ENCODE measurements at regions not wholly inside any gene's neighbourhood (a gene's known extent, or its start where the extent isn't known, plus 50 kb on each side); places are given as distances from the start of the nearest gene placed in this dataset.

GRCh38 chr6:144702781-144703180 is 417.6 kb downstream of the UTRN start:
- TF ChIP-seq, protein P1, sequence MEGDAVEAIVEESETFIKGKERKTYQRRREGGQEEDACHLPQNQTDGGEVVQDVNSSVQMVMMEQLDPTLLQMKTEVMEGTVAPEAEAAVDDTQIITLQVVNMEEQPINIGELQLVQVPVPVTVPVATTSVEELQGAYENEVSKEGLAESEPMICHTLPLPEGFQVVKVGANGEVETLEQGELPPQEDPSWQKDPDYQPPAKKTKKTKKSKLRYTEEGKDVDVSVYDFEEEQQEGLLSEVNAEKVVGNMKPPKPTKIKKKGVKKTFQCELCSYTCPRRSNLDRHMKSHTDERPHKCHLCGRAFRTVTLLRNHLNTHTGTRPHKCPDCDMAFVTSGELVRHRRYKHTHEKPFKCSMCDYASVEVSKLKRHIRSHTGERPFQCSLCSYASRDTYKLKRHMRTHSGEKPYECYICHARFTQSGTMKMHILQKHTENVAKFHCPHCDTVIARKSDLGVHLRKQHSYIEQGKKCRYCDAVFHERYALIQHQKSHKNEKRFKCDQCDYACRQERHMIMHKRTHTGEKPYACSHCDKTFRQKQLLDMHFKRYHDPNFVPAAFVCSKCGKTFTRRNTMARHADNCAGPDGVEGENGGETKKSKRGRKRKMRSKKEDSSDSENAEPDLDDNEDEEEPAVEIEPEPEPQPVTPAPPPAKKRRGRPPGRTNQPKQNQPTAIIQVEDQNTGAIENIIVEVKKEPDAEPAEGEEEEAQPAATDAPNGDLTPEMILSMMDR (IDR thresholded peaks at IDR 0.05), result no peak
- no peak for TF ChIP-seq POLR2AphosphoS5 (IDR thresholded peaks at IDR 0.05; ENCODE audit: low read depth, low read length)
- TF ChIP-seq, protein P2, sequence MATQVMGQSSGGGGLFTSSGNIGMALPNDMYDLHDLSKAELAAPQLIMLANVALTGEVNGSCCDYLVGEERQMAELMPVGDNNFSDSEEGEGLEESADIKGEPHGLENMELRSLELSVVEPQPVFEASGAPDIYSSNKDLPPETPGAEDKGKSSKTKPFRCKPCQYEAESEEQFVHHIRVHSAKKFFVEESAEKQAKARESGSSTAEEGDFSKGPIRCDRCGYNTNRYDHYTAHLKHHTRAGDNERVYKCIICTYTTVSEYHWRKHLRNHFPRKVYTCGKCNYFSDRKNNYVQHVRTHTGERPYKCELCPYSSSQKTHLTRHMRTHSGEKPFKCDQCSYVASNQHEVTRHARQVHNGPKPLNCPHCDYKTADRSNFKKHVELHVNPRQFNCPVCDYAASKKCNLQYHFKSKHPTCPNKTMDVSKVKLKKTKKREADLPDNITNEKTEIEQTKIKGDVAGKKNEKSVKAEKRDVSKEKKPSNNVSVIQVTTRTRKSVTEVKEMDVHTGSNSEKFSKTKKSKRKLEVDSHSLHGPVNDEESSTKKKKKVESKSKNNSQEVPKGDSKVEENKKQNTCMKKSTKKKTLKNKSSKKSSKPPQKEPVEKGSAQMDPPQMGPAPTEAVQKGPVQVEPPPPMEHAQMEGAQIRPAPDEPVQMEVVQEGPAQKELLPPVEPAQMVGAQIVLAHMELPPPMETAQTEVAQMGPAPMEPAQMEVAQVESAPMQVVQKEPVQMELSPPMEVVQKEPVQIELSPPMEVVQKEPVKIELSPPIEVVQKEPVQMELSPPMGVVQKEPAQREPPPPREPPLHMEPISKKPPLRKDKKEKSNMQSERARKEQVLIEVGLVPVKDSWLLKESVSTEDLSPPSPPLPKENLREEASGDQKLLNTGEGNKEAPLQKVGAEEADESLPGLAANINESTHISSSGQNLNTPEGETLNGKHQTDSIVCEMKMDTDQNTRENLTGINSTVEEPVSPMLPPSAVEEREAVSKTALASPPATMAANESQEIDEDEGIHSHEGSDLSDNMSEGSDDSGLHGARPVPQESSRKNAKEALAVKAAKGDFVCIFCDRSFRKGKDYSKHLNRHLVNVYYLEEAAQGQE (IDR thresholded peaks at IDR 0.05; ENCODE audit: insufficient read depth in 1 of 2, low read depth in 2 of 2, low read length in 1 of 2), result no peak
- TF ChIP-seq TCF7L2 (IDR thresholded peaks at IDR 0.05; ENCODE audit: low read depth, low read length), result no peak
- no peak for TF ChIP-seq SIN3A (IDR thresholded peaks at IDR 0.05; ENCODE audit: borderline replicate concordance, insufficient read depth, low read depth, low read length)
- no peak overlapping the region for H3K27ac ChIP-seq (ENCODE audit: low read length)
- H3K4me1 ChIP-seq (ENCODE audit: control insufficient read depth, insufficient read depth, low read length), result no peaks in the 10 kb centered on the region
- ChIA-PET CTCF (no interaction called here), POLR2A (interaction anchor here (0.9 kb wide), 1 partner anchor 8 kb away, joined by 3 read pairs; no protein-coding TSS in a partner anchor)
- BruUV-seq (replicated peaks), result no TSS peak
- DNase-seq (ENCODE audit: low read depth, low spot score) (no peak), ATAC-seq (no peak)
- H3K36me3 ChIP-seq (ENCODE audit: control insufficient read depth, insufficient read depth, low read length), result no peaks in the 10 kb centered on the region
- no peaks in the 10 kb centered on the region for H3K9me3 ChIP-seq (ENCODE audit: control insufficient read depth, insufficient read depth, low read depth, low read length)
- in situ Hi-C loops (cut with HindIII; ENCODE audit: low pct_unique_long_range_greater_than_20kb, low sequenced_read_pairs) (no loop called here), intact Hi-C loops (cut with micrococcal nuclease; ENCODE audit: unreplicated experiment) (no loop called here)
- no peak overlapping the region for H3K4me3 ChIP-seq (ENCODE audit: low read depth in 2 of 2, low read length in 2 of 2)
- H3K27me3 ChIP-seq (ENCODE audit: control insufficient read depth, insufficient read depth, low read length), result no peaks in the 10 kb centered on the region

GRCh38 chr6:144710207-144710606 is 425.1 kb downstream of the UTRN start:
- ChIA-PET CTCF (no interaction called here), POLR2A (no interaction called here)
- Histone ChIP-seq H3K27ac (ENCODE audit: low read length) (no peak overlapping the region), H3K4me3 (ENCODE audit: low read depth in 2 of 2, low read length in 2 of 2) (no peak overlapping the region), H3K9me3 (ENCODE audit: control insufficient read depth, insufficient read depth, low read depth, low read length) (no peaks in the 10 kb centered on the region), H3K36me3 (ENCODE audit: control insufficient read depth, insufficient read depth, low read length) (no peaks in the 10 kb centered on the region), H3K27me3 (ENCODE audit: control insufficient read depth, insufficient read depth, low read length) (no peaks in the 10 kb centered on the region), H3K4me1 (ENCODE audit: control insufficient read depth, insufficient read depth, low read length) (no peaks in the 10 kb centered on the region; the same call in 1 of the 2 replicates)
- in situ Hi-C loops (cut with HindIII; ENCODE audit: low pct_unique_long_range_greater_than_20kb, low sequenced_read_pairs) (no loop called here), intact Hi-C loops (cut with micrococcal nuclease; ENCODE audit: unreplicated experiment) (no loop called here)
- no TSS peak for BruUV-seq (replicated peaks)
- ATAC-seq (peak; percentile 83; the same call in 1 of the 2 replicates), DNase-seq (ENCODE audit: low read depth, low spot score) (peak; percentile 25)
- TF ChIP-seq SIN3A (IDR thresholded peaks at IDR 0.05; ENCODE audit: borderline replicate concordance, insufficient read depth, low read depth, low read length) (no peak), POLR2AphosphoS5 (IDR thresholded peaks at IDR 0.05; ENCODE audit: low read depth, low read length) (no peak), TCF7L2 (IDR thresholded peaks at IDR 0.05; ENCODE audit: low read depth, low read length) (no peak)
- TF ChIP-seq, protein P2 (IDR thresholded peaks at IDR 0.05; ENCODE audit: insufficient read depth in 1 of 2, low read depth in 2 of 2, low read length in 1 of 2), result no peak
- TF ChIP-seq, protein P1 (IDR thresholded peaks at IDR 0.05), result no peak
